Ovary (tissue), 7 donors: ENCODE measurements at regions not wholly inside any gene's neighbourhood (a gene's known extent, or its start where the extent isn't known, plus 50 kb on each side); places are given as distances from the start of the nearest gene placed in this dataset.

Experiments
- DNase-seq, 5 donors: peaks; one replicate each; pipeline ENCODE4 v3.0.0-alpha.2; 2019 to 2020
- H3K27ac ChIP-seq, 2 donors: fragments of 200-600 bp; one replicate each; pipeline versions ENCODE4 v1.5.1 to v1.8.0; 2019 to 2022
- H3K27me3 ChIP-seq: fragments of 200-600 bp; one replicate; pipeline ENCODE4 v1.8.0; 2022
- H3K36me3 ChIP-seq: fragments of 200-600 bp; sonication (generic); one replicate; pipeline ENCODE4 v1.5.1; 2019
- H3K4me1 ChIP-seq: one replicate; pipeline ENCODE4 v1.8.1; 2013; ENCODE audit warnings: mild to moderate bottlenecking, moderate library complexity; ENCODE audit not compliant: insufficient read depth
- H3K4me3 ChIP-seq: fragments of 200-600 bp; sonication (generic); one replicate; pipeline ENCODE4 v1.5.1; 2017
- H3K9me3 ChIP-seq, 2 donors: fragments of 200-600 bp in 1 of 2; sonication (generic) in 1 of 2; one replicate each; pipeline versions ENCODE4 v1.5.1 to v1.8.1; 2013 to 2019; ENCODE audit warnings: mild to moderate bottlenecking in 1 of 2, moderate library complexity in 1 of 2
- CTCF ChIP-seq, 3 donors: fragments of 450-650 bp in 2 of 3; fragments of 200-600 bp in 1 of 3; IDR thresholded peaks; one replicate each; pipeline versions ENCODE4 v1.5.1 to v1.8.0; 2016 to 2022; ENCODE audit warnings: antibody characterized with exemption in 3 of 3, mild to moderate bottlenecking in 1 of 3
- EP300 ChIP-seq: sonication (generic); formaldehyde crosslinking; IDR thresholded peaks from one replicate; pipeline ENCODE4 v1.6.1; 2017; ENCODE audit warnings: antibody characterized with exemption
- POLR2A ChIP-seq: fragments of 450-650 bp; IDR thresholded peaks from one replicate; pipeline ENCODE4 v1.6.1; 2017; ENCODE audit warnings: antibody characterized with exemption, mild to moderate bottlenecking, moderate library complexity
- WGBS, 3 donors: extraction: QIAGEN DNeasy Blood & Tissue Kit in 1 of 3; methylation state at CpG; one replicate each; pipeline versions ENCODE4 v1.1.5 to v1.1.7; 2013 to 2017; 5-methylcytosine and 5-hydroxymethylcytosine counted together
- intact Hi-C, 4 donors: fragments of 100-400 bp; cut with DNase I; formaldehyde crosslinking; loops; one replicate each; pipeline versions ENCODE4 v1.11.0 to v1.15.1; 2022 to 2023
- donor health status: DM: no; HTN: no; CAD: no; lungs with moderate emphysema.
- donor health status: DM: no; HTN: no; CAD: no.
- donor health status: Bipolar disorder and iron deficiency.
- donor health status: DM: no; HTN: no; CAD: no.
- donor health status: DM: yes; HTN: yes; CAD: no.

- Histone ChIP-seq H3K4me3 (no peak overlapping the region), H3K27ac (no peak overlapping the region), H3K36me3 (no peaks in the 10 kb centered on the region), H3K9me3 (no peaks in the 10 kb centered on the region), H3K27me3 (no peaks in the 10 kb centered on the region), H3K4me1 (no peaks in the 10 kb centered on the region)
- TF ChIP-seq CTCF (IDR thresholded peaks at IDR 0.05) (no peak), POLR2A (no peak), EP300 (no peak)
- 93 to 97% (median 97%) methylated on average over 1 of the region's 1 CpG for whole genome bisulfite sequencing, 3 donors
- no peak for DNase-seq
- intact Hi-C loops = no loop called here
Measured at GRCh38 chr12:45637706-45638105, 91.8 kb upstream of the ARID2 start.

DNA sequence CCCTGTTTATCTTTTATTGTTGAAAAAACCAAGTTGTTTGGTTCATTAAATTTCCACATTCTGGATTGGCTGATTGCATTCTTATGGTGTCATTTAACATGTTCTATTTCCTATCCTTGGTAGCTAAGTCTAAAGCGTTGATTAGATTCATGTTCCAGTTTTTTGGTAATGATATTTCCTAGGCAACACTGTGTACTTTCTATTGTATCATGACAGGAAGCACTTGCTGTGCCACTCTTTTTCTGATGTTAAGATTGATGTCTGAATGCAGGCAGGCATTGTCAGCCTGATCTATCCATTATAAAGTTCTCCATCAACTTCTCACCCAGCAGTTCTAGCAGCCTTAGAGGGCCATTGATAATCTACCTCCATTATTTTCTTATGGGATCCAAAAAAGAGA is 91.1 kb upstream of the ARID2 start:
- DNase-seq = no peak
- intact Hi-C loops = no loop called here
- 86 to 92% (median 87%) methylated on average over 1 of the region's 1 CpG for WGBS, 3 donors
- Histone ChIP-seq H3K27me3 (no peaks in the 10 kb centered on the region), H3K4me3 (no peak overlapping the region), H3K27ac (no peak overlapping the region), H3K36me3 (no peaks in the 10 kb centered on the region), H3K4me1 (no peaks in the 10 kb centered on the region), H3K9me3 (no peaks in the 10 kb centered on the region)
- no peak for TF ChIP-seq EP300
- no peak for TF ChIP-seq CTCF (IDR thresholded peaks at IDR 0.05)
- TF ChIP-seq POLR2A = no peak

- WGBS, 3 donors = 7 to 12% (median 8%) methylated on average over 1 of the region's 1 CpG
- H3K4me1 ChIP-seq = no peaks in the 10 kb centered on the region
- no peak overlapping the region for H3K27ac ChIP-seq
- no peaks in the 10 kb centered on the region for H3K9me3 ChIP-seq
- H3K36me3 ChIP-seq = no peaks in the 10 kb centered on the region
- intact Hi-C loops = no loop called here
- H3K27me3 ChIP-seq = no peaks in the 10 kb centered on the region
- no peak for DNase-seq
- TF ChIP-seq CTCF (IDR thresholded peaks at IDR 0.05) (no peak), POLR2A (no peak), EP300 (no peak)
- no peak overlapping the region for H3K4me3 ChIP-seq
Measured at GRCh38 chr12:45644541-45644940, 85.0 kb upstream of the ARID2 start.

DNA sequence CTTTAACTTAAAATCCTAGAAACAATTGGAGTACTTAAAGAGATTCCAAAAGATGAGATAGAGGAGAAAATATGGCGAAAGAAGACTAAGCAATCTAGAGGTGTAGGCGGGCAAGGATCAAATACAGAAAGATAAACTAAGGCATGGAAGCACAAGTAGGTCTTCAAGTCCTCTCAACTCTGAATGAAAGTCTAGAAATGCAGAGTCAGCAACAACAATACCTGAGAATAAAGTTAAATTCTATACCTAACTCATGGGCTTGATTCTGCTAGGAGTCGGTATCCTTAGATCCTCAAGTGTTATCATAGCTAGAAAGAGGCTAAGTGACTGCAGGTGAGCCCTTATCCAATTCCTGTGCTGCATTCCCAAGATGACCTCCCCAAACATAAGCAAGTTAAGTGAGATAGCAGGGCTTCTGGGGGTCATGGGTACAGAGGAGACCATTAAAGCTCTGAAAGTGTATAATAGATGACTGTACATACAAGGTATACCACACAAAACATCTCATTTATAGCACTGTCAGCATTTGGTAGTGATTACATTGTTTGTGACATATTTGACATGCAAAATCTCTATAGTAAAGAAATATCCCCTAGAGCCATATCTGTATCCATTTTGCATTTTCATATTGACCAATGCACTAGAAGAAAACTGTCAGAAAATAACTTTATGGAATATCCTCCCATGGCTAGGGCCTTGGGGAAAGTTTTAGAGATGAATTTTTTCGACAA is 82.5 kb upstream of the ARID2 start:
- H3K27me3 ChIP-seq = no peaks in the 10 kb centered on the region
- H3K9me3 ChIP-seq = no peaks in the 10 kb centered on the region
- WGBS, 3 donors = 91 to 97% (median 95%) methylated on average over 4 of the region's 4 CpGs
- H3K36me3 ChIP-seq = no peaks in the 10 kb centered on the region
- no peak overlapping the region for H3K27ac ChIP-seq
- intact Hi-C loops = no loop called here
- TF ChIP-seq EP300 (no peak), CTCF (IDR thresholded peaks at IDR 0.05) (no peak), POLR2A (no peak)
- no peak for DNase-seq
- H3K4me3 ChIP-seq = no peak overlapping the region
- no peaks in the 10 kb centered on the region for H3K4me1 ChIP-seq
